A549 (cell line): ENCODE measurements at regions not wholly inside any gene's neighbourhood (a gene's known extent, or its start where the extent isn't known, plus 50 kb on each side); places are given as distances from the start of the nearest gene placed in this dataset.

Experiments used
- EHMT2 ChIP-seq: fragments of 200-600 bp; sonication (generic); IDR thresholded peaks from 2 replicates; pipeline ENCODE4 v1.6.1; 2016; ENCODE audit warnings: antibody characterized with exemption, low read depth, mild to moderate bottlenecking, moderate library complexity
- EP300 ChIP-seq, 2 experiments: fragments of >200 bp; sonication (Bioruptor Twin); formaldehyde crosslinking; IDR thresholded peaks; 2 replicates in 1 of 2; 3 replicates in 1 of 2; pipeline ENCODE4 v1.6.1; 2016 to 2017
- GATA3 ChIP-seq: IDR thresholded peaks from 2 replicates; pipeline ENCODE4 v1.6.1; 2012; ENCODE audit warnings: borderline replicate concordance
- HEYL ChIP-seq: fragments of 250-450 bp; sonication (Bioruptor Pico); IDR thresholded peaks from 2 replicates; pipeline ENCODE4 v1.8.0; 2021; ENCODE audit warnings: mild to moderate bottlenecking, moderate library complexity
- JUN ChIP-seq, 2 experiments: fragments of >200 bp; sonication (Bioruptor Twin); formaldehyde crosslinking; IDR thresholded peaks; 2 replicates in 1 of 2; 3 replicates in 1 of 2; pipeline ENCODE4 v1.6.1; 2016 to 2017
- POLR2AphosphoS2 ChIP-seq: conservative IDR thresholded peaks from 2 replicates; pipeline ENCODE4 v1.6.1; 2012; ENCODE audit warnings: low read length, improper control_type of control experiment, inconsistent platforms
- RFX5 ChIP-seq: fragments of 450-650 bp; IDR thresholded peaks from 2 replicates; pipeline ENCODE4 v1.7.1; 2014; ENCODE audit warnings: antibody characterized with exemption, mild to moderate bottlenecking, moderate library complexity
- RNF2 ChIP-seq: fragments of 200-600 bp; sonication (generic); IDR thresholded peaks from 2 replicates; pipeline ENCODE4 v1.6.1; 2016; ENCODE audit warnings: low read depth, mild to moderate bottlenecking, antibody characterized with exemption, moderate library complexity, borderline replicate concordance
- TF ChIP-seq, protein P1 (sequence below): fragments of 200-600 bp; sonication (generic); IDR thresholded peaks from 2 replicates; pipeline ENCODE4 v1.6.1; 2016; ENCODE audit warnings: antibody characterized with exemption, mild to moderate bottlenecking, moderate library complexity
- TF ChIP-seq, protein P2 (sequence below): fragments of >200 bp; sonication (Bioruptor Twin); formaldehyde crosslinking; IDR thresholded peaks from 3 replicates; pipeline ENCODE4 v1.5.1; 2016
- TF ChIP-seq, protein P3 (sequence below): fragments of 450-650 bp; IDR thresholded peaks from 2 replicates; pipeline ENCODE4 v1.6.1; 2014; ENCODE audit warnings: antibody characterized with exemption
- TF ChIP-seq, protein P4 (sequence below): fragments of >200 bp; sonication (Bioruptor Twin); formaldehyde crosslinking; IDR thresholded peaks from 3 replicates; pipeline ENCODE4 v1.6.1; 2016

DNA sequence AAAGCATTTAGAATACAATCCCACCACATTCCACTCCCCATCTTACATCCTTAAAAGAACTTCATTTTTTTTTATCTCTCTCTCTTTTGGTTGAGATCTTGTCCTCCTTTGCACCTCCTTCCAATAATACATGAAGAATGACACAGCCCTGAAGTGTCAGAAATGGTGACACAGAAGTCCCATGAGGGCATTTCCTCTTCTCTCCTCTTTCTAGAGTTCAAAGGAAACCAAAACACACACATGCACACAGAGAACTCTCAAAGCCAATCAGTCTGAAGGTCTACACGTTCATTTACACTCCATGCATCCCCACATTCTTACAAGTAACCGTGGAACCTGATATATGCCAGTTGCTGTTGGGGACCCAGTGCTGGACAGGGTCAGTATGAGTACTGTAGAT, 450.7 kb downstream of the HNRNPD start:
- TF ChIP-seq, protein P1, sequence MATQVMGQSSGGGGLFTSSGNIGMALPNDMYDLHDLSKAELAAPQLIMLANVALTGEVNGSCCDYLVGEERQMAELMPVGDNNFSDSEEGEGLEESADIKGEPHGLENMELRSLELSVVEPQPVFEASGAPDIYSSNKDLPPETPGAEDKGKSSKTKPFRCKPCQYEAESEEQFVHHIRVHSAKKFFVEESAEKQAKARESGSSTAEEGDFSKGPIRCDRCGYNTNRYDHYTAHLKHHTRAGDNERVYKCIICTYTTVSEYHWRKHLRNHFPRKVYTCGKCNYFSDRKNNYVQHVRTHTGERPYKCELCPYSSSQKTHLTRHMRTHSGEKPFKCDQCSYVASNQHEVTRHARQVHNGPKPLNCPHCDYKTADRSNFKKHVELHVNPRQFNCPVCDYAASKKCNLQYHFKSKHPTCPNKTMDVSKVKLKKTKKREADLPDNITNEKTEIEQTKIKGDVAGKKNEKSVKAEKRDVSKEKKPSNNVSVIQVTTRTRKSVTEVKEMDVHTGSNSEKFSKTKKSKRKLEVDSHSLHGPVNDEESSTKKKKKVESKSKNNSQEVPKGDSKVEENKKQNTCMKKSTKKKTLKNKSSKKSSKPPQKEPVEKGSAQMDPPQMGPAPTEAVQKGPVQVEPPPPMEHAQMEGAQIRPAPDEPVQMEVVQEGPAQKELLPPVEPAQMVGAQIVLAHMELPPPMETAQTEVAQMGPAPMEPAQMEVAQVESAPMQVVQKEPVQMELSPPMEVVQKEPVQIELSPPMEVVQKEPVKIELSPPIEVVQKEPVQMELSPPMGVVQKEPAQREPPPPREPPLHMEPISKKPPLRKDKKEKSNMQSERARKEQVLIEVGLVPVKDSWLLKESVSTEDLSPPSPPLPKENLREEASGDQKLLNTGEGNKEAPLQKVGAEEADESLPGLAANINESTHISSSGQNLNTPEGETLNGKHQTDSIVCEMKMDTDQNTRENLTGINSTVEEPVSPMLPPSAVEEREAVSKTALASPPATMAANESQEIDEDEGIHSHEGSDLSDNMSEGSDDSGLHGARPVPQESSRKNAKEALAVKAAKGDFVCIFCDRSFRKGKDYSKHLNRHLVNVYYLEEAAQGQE = no peak
- no peak for TF ChIP-seq RFX5
- TF ChIP-seq, protein P2, sequence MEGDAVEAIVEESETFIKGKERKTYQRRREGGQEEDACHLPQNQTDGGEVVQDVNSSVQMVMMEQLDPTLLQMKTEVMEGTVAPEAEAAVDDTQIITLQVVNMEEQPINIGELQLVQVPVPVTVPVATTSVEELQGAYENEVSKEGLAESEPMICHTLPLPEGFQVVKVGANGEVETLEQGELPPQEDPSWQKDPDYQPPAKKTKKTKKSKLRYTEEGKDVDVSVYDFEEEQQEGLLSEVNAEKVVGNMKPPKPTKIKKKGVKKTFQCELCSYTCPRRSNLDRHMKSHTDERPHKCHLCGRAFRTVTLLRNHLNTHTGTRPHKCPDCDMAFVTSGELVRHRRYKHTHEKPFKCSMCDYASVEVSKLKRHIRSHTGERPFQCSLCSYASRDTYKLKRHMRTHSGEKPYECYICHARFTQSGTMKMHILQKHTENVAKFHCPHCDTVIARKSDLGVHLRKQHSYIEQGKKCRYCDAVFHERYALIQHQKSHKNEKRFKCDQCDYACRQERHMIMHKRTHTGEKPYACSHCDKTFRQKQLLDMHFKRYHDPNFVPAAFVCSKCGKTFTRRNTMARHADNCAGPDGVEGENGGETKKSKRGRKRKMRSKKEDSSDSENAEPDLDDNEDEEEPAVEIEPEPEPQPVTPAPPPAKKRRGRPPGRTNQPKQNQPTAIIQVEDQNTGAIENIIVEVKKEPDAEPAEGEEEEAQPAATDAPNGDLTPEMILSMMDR = no peak
- TF ChIP-seq POLR2AphosphoS2 = no peak
- TF ChIP-seq GATA3 = no peak
- TF ChIP-seq EHMT2 = no peak
- TF ChIP-seq, protein P3, sequence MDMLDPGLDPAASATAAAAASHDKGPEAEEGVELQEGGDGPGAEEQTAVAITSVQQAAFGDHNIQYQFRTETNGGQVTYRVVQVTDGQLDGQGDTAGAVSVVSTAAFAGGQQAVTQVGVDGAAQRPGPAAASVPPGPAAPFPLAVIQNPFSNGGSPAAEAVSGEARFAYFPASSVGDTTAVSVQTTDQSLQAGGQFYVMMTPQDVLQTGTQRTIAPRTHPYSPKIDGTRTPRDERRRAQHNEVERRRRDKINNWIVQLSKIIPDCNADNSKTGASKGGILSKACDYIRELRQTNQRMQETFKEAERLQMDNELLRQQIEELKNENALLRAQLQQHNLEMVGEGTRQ = no peak
- no peak for TF ChIP-seq RNF2
- TF ChIP-seq JUN (IDR thresholded peaks at IDR 0.05) = no peak
- TF ChIP-seq HEYL = no peak
- TF ChIP-seq, protein P4, sequence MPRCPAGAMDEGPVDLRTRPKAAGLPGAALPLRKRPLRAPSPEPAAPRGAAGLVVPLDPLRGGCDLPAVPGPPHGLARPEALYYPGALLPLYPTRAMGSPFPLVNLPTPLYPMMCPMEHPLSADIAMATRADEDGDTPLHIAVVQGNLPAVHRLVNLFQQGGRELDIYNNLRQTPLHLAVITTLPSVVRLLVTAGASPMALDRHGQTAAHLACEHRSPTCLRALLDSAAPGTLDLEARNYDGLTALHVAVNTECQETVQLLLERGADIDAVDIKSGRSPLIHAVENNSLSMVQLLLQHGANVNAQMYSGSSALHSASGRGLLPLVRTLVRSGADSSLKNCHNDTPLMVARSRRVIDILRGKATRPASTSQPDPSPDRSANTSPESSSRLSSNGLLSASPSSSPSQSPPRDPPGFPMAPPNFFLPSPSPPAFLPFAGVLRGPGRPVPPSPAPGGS = no peak
- no peak for TF ChIP-seq EP300 (IDR thresholded peaks at IDR 0.05)
